GM12878 (cell line): ENCODE measurements at regions not wholly inside any gene's neighbourhood (a gene's known extent, or its start where the extent isn't known, plus 50 kb on each side); places are given as distances from the start of the nearest gene placed in this dataset.
"Not testable (repeated sequence)": the region's sequence is repeated elsewhere in the genome, so short reads cannot be mapped to it uniquely, and the experiment has no call there.

Experiments used
- ATAC-seq: fragments of 200-7000 bp; cut with Tn5 transposase; 3 replicates; pipeline ENCODE4 v1.9.1; 2020; ENCODE audit warnings: mild to moderate bottlenecking, moderate library complexity
- BruUV-seq: library from RNA; stranded (reverse); fragments of 400-500 nt; replicated peaks from 2 replicates; lab custom pipeline; 2021; lab: Mats Ljungman, UMichigan
- CTCF ChIA-PET: fragments of 300-600 bp; sonication (Branson Sonifier 250); formaldehyde crosslinking; extraction: SDS; loops from one replicate; lab custom pipeline; 2021; ENCODE audit warnings: inconsistent platforms; lab: Yijun Ruan, JAX
- POLR2A ChIA-PET: fragments of 350-600 bp; formaldehyde crosslinking; extraction: SDS; loops from one replicate; lab custom pipeline; 2021; ENCODE audit warnings: inconsistent platforms; lab: Charles Lee
- RAD21 ChIA-PET: fragments of 300-600 bp; sonication (Branson Sonifier 250); formaldehyde crosslinking; loops from one replicate; lab custom pipeline; 2023; ENCODE audit warnings: antibody characterized with exemption; ENCODE audit not compliant: unreplicated experiment; lab: Charles Lee
- SMC1A ChIA-PET: fragments of 300-600 bp; sonication (Branson Sonifier 250); formaldehyde crosslinking; loops from one replicate; lab custom pipeline; 2023; ENCODE audit not compliant: unreplicated experiment, uncharacterized antibody; lab: Charles Lee
- DNase-seq: peaks from one replicate; pipeline ENCODE4 v3.0.0-alpha.2; 2011; ENCODE audit warnings: low read depth, low spot score
- FAIRE-seq: peaks from 3 replicates; lab custom pipeline; 2011; peaks lifted over from hg19 to GRCh38; lab: Jason Lieb, UNC
- H2AFZ ChIP-seq: 2 replicates; pipeline ENCODE4 v1.6.0; 2011; ENCODE audit warnings: low read depth, low read length, control low read depth; ENCODE audit not compliant: control insufficient read depth
- H3K27ac ChIP-seq: 2 replicates; pipeline ENCODE4 v1.5.1; 2011; ENCODE audit warnings: control low read depth; ENCODE audit not compliant: control insufficient read depth, insufficient read depth
- H3K27me3 ChIP-seq, 2 experiments: replicated peaks in 1 of 2; 2 replicates each; pipeline versions ENCODE4 v1.6.0 to v1.6.1; 2011; ENCODE audit warnings: low read length in 1 of 2; ENCODE audit not compliant: control insufficient read depth in 2 of 2, insufficient read depth in 2 of 2
- H3K36me3 ChIP-seq, 2 experiments: 2 replicates each; pipeline ENCODE4 v1.5.1; 2011; ENCODE audit warnings: low read length in 1 of 2; ENCODE audit not compliant: control insufficient read depth in 2 of 2, insufficient read depth in 2 of 2
- H3K4me1 ChIP-seq: 2 replicates; pipeline ENCODE4 v1.6.1; 2011; ENCODE audit warnings: mild to moderate bottlenecking, low read length, moderate library complexity, mixed read lengths; ENCODE audit not compliant: control insufficient read depth, insufficient read depth
- H3K4me2 ChIP-seq: 2 replicates; pipeline ENCODE4 v1.6.0; 2011; ENCODE audit warnings: control low read depth; ENCODE audit not compliant: control insufficient read depth, insufficient read depth
- H3K4me3 ChIP-seq: fragments of 200-600 bp; sonication (generic); 2 replicates; pipeline ENCODE4 v1.5.1; 2016
- H3K79me2 ChIP-seq: 2 replicates; pipeline ENCODE4 v1.6.0; 2011; ENCODE audit warnings: low read length; ENCODE audit not compliant: control insufficient read depth, insufficient read depth
- H3K9ac ChIP-seq: 2 replicates; pipeline ENCODE4 v1.8.0; 2011; ENCODE audit warnings: low read length, control low read depth, mixed read lengths; ENCODE audit not compliant: control insufficient read depth, insufficient read depth
- H3K9me3 ChIP-seq: replicated peaks from 3 replicates; pipeline ENCODE4 v1.5.1; 2011; ENCODE audit warnings: mild to moderate bottlenecking, low read length; ENCODE audit not compliant: control insufficient read depth, insufficient read depth
- H4K20me1 ChIP-seq: 2 replicates; pipeline ENCODE4 v1.6.0; 2011; ENCODE audit not compliant: control insufficient read depth, insufficient read depth
- CTCF ChIP-seq, 3 experiments: IDR thresholded peaks in 2 of 3; conservative IDR thresholded peaks in 1 of 3; 2 replicates each; pipeline ENCODE4 v1.5.1; 2011; ENCODE audit warnings: low read depth in 3 of 3, low read length in 3 of 3, mild to moderate bottlenecking in 3 of 3, control low read depth in 2 of 3, moderate library complexity in 2 of 3, inconsistent platforms in 1 of 3, mixed read lengths in 1 of 3; ENCODE audit not compliant: control insufficient read depth in 2 of 3, insufficient read depth in 1 of 3; ENCODE audit errors: extremely low read depth in 1 of 3
- HDAC6 ChIP-seq: fragments of 200-600 bp; sonication (generic); IDR thresholded peaks from one replicate; pipeline ENCODE4 v1.8.0; 2017; ENCODE audit warnings: antibody characterized with exemption; ENCODE audit not compliant: unreplicated experiment
- NBN ChIP-seq: fragments of 450-650 bp; IDR thresholded peaks from 2 replicates; pipeline ENCODE4 v1.6.1; 2016
- RAD21 ChIP-seq: IDR thresholded peaks from 2 replicates; pipeline ENCODE4 v1.6.1; 2011; ENCODE audit warnings: mild to moderate bottlenecking, low read depth, low read length, moderate library complexity; ENCODE audit not compliant: insufficient read depth
- RBBP5 ChIP-seq: fragments of 200-600 bp; sonication (generic); conservative IDR thresholded peaks from 2 replicates; pipeline ENCODE4 v1.6.1; 2016
- WGBS: methylation state at CpG from one replicate; pipeline ENCODE4 v1.1.6; 2016; ENCODE audit warnings: low lambda C conversion rate; ENCODE audit not compliant: insufficient replicate concordance, insufficient coverage; ENCODE audit errors: missing lambda C conversion rate; 5-methylcytosine and 5-hydroxymethylcytosine counted together
- in situ Hi-C: fragments of 300-500 bp; cut with MboI; formaldehyde crosslinking; loops from 9 replicates; pipeline ENCODE4 v1.14.3; 2018; ENCODE audit warnings: mixed read lengths
- intact Hi-C: fragments of 100-400 bp; cut with micrococcal nuclease; formaldehyde crosslinking; loops from one replicate; pipeline ENCODE4 v1.14.2; 2022; ENCODE audit not compliant: unreplicated experiment

- POLR2A ChIA-PET = interaction anchor here (0.6 kb wide), 1 partner anchor 22 kb away, joined by 3 read pairs; no protein-coding TSS in a partner anchor
- CTCF ChIA-PET = no interaction called here
Measured at GRCh38 chr21:27321791-27322190, 354.9 kb upstream of the ADAMTS5 start.

GRCh38 chr21:27320868-27321267, 354.0 kb upstream of the ADAMTS5 start:
- no peak for TF ChIP-seq CTCF (IDR thresholded peaks at IDR 0.05 in 2 of 3, conservative IDR thresholded peaks at IDR 0.05 in 1 of 3; ENCODE audit: control insufficient read depth in 2 of 3, extremely low read depth in 1 of 3, insufficient read depth in 1 of 3, low read depth in 3 of 3, low read length in 3 of 3)
- TF ChIP-seq NBN = no peak
- ATAC-seq (no peak), FAIRE-seq (no peak), DNase-seq (no peak)
- POLR2A ChIA-PET = no interaction called here
- no TSS peak for BruUV-seq
- Histone ChIP-seq H3K4me2 (no peak overlapping the region), H3K9ac (no peak overlapping the region), H4K20me1 (no peaks in the 10 kb centered on the region), H2AFZ (no peak overlapping the region), H3K4me3 (no peak overlapping the region), H3K36me3 (no peaks in the 10 kb centered on the region), H3K79me2 (no peaks in the 10 kb centered on the region), H3K27me3 (no peaks in the 10 kb centered on the region), H3K4me1 (no peaks in the 10 kb centered on the region), H3K9me3 (no peaks in the 10 kb centered on the region; the same call in 2 of the 3 replicates), H3K27ac (no peak overlapping the region)
- RAD21 ChIA-PET = no interaction called here
- intact Hi-C loops = no loop called here
- SMC1A ChIA-PET = no interaction called here
- WGBS = 55% methylated on average over 3 of the region's 3 CpGs
- in situ Hi-C loops = no loop called here
- CTCF ChIA-PET = no interaction called here

More at GRCh38 chr21:27321791-27322190, 354.9 kb upstream of the ADAMTS5 start:
- Histone ChIP-seq H3K9ac (no peak overlapping the region), H2AFZ (no peak overlapping the region), H4K20me1 (no peaks in the 10 kb centered on the region), H3K9me3 (no peaks in the 10 kb centered on the region), H3K79me2 (no peaks in the 10 kb centered on the region), H3K4me3 (no peak overlapping the region), H3K4me2 (no peak overlapping the region), H3K27me3 (no peaks in the 10 kb centered on the region), H3K4me1 (no peaks in the 10 kb centered on the region), H3K36me3 (no peaks in the 10 kb centered on the region), H3K27ac (no peak overlapping the region)
- no peak for TF ChIP-seq HDAC6
- no peak for TF ChIP-seq RAD21
- no peak for TF ChIP-seq RBBP5
- RAD21 ChIA-PET = no interaction called here
- DNase-seq = no peak
- no TSS peak for BruUV-seq
- 3% methylated on average over 2 of the region's 2 CpGs for WGBS
- in situ Hi-C loops = no loop called here
- SMC1A ChIA-PET = no interaction called here
- intact Hi-C loops = no loop called here
- FAIRE-seq = no peak
- ATAC-seq = no peak

- H3K9me3 ChIP-seq, H3K4me2 ChIP-seq, BruUV-seq, SMC1A ChIA-PET, CTCF ChIA-PET, in situ Hi-C loops, intact Hi-C loops, H3K9ac ChIP-seq, H4K20me1 ChIP-seq, H2AFZ ChIP-seq, H3K4me1 ChIP-seq, DNase-seq, H3K27me3 ChIP-seq, RAD21 ChIA-PET, H3K79me2 ChIP-seq, H3K36me3 ChIP-seq, H3K27ac ChIP-seq, H3K4me3 ChIP-seq, FAIRE-seq, POLR2A ChIA-PET, ATAC-seq: not testable (repeated sequence)
- WGBS = 0% methylated on average over 3 of the region's 3 CpGs
Measured at GRCh38 chr21:27317601-27318000, 350.7 kb upstream of the ADAMTS5 start.
